ENCODE measurements at regions not wholly inside any gene's neighbourhood (a gene's known extent, or its start where the extent isn't known, plus 50 kb on each side); places are given as distances from the start of the nearest gene placed in this dataset.

- H3K36me3 Mint-ChIP-seq: no peaks in the 10 kb centered on the region
- H3K9me3 Mint-ChIP-seq: no peaks in the 10 kb centered on the region
Observed at GRCh38 chr5:3905521-3905920, 309.9 kb downstream of the IRX1 start.

GRCh38 chr5:3911111-3911510, 315.5 kb downstream of the IRX1 start:
- no peaks in the 10 kb centered on the region for H3K4me1 Mint-ChIP-seq
- no peak overlapping the region for H3K27ac Mint-ChIP-seq
- DNase-seq: no peak
- no peaks in the 10 kb centered on the region for H3K27me3 Mint-ChIP-seq
- H3K36me3 Mint-ChIP-seq: no peaks in the 10 kb centered on the region
- H3K4me3 Mint-ChIP-seq: no peak overlapping the region
- no peaks in the 10 kb centered on the region for H3K9me3 Mint-ChIP-seq

More at GRCh38 chr5:3905521-3905920, 309.9 kb downstream of the IRX1 start:
- no peak overlapping the region for H3K4me3 Mint-ChIP-seq
- H3K27me3 Mint-ChIP-seq: no peaks in the 10 kb centered on the region
- no peaks in the 10 kb centered on the region for H3K4me1 Mint-ChIP-seq
- no peak overlapping the region for H3K27ac Mint-ChIP-seq
- DNase-seq: no peak

- Mint-ChIP-seq H3K4me3 (no peak overlapping the region), H3K4me1 (no peaks in the 10 kb centered on the region), H3K27me3 (no peaks in the 10 kb centered on the region), H3K36me3 (no peaks in the 10 kb centered on the region), H3K27ac (no peak overlapping the region), H3K9me3 (no peaks in the 10 kb centered on the region)
- no peak for DNase-seq
Observed at GRCh38 chr5:3911773-3912172, 316.1 kb downstream of the IRX1 start.

- Mint-ChIP-seq H3K9me3 (peaks cover 2% of the 10 kb centered on the region), H3K27me3 (no peaks in the 10 kb centered on the region), H3K4me3 (no peak overlapping the region), H3K4me1 (no peaks in the 10 kb centered on the region), H3K36me3 (no peaks in the 10 kb centered on the region), H3K27ac (no peak overlapping the region)
- DNase-seq: no peak
Observed at GRCh38 chr5:3912790-3913189, 317.2 kb downstream of the IRX1 start.

DNA sequence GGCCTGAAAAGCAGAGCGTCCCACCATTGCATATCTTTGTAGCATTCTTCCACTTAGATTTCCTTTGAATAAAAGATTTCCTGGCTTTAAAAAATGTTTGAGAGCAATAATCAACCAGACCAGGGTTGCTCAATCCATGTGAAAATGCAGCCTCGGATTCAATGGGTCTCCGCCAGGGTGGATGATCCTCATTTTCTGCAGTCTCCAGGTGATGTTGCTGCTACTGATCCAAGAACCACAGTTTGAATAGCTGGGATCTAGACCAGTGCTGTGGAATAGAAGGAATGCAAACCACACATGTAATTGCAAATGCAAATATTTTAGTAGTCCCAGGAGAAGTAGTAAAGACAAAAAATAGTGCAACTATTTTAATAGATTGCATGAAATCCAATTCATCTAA, 317.6 kb downstream of the IRX1 start:
- Mint-ChIP-seq H3K9me3 (peaks cover 2% of the 10 kb centered on the region), H3K4me3 (no peak overlapping the region), H3K27me3 (no peaks in the 10 kb centered on the region), H3K4me1 (no peaks in the 10 kb centered on the region), H3K36me3 (no peaks in the 10 kb centered on the region), H3K27ac (no peak overlapping the region)
- DNase-seq: no peak

DNA sequence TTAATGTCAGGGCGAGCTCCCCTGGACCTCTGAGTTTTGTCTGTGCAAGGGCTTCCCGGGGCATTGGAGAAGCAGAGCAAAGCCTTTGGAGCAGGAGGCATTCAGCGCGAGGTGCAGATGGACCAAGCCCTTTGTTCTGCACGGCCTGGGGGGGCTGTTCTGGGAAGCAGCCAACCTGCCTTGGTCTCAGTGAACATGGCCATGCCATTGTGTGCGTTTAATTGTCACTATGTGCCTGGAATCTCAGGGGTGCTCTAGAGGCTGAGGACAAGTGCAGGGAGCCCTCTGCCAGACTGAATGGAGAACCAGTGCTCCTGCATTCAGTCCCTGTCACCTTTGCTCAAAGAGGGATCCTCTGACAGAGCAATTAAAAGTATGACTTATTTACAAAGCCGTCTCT, 329.4 kb downstream of the IRX1 start:
- Mint-ChIP-seq H3K27me3 (no peaks in the 10 kb centered on the region), H3K4me3 (no peak overlapping the region), H3K36me3 (no peaks in the 10 kb centered on the region), H3K4me1 (no peaks in the 10 kb centered on the region), H3K27ac (no peak overlapping the region), H3K9me3 (peaks cover 4% of the 10 kb centered on the region)
- DNase-seq: no peak

GRCh38 chr5:3925935-3926334, 330.3 kb downstream of the IRX1 start:
- peaks cover 1% of the 10 kb centered on the region for H3K9me3 Mint-ChIP-seq
- no peak overlapping the region for H3K4me3 Mint-ChIP-seq
- DNase-seq: no peak
- no peak overlapping the region for H3K27ac Mint-ChIP-seq
- H3K4me1 Mint-ChIP-seq: no peaks in the 10 kb centered on the region
- H3K36me3 Mint-ChIP-seq: no peaks in the 10 kb centered on the region
- H3K27me3 Mint-ChIP-seq: no peaks in the 10 kb centered on the region

GRCh38 chr5:3929799-3930198, 334.2 kb downstream of the IRX1 start:
- Mint-ChIP-seq H3K4me3 (no peak overlapping the region), H3K4me1 (no peaks in the 10 kb centered on the region)
- no peak for DNase-seq

DNA sequence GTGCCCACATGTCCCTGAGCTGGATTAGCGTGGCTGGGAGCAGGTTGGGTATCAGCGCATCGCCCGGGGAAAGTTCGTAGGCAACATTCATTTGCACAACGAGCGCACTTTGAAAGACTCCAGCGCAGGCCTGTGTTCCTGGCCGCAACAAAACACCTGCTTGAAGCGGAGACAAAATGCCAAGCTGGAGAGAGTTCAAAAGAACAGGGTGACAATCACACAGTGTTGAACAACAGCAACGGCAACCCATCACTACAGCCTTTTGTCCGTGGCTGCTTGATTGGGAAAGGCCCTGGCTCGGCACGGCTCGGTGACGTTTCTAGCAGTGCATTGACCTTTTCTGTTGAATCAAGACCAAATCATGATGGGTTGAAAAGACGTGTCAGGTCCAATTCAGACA, 336.3 kb downstream of the IRX1 start:
- no peaks in the 10 kb centered on the region for H3K36me3 Mint-ChIP-seq
- H3K9me3 Mint-ChIP-seq: peaks cover 1% of the 10 kb centered on the region
- H3K27ac Mint-ChIP-seq: no peak overlapping the region
- no peaks in the 10 kb centered on the region for H3K27me3 Mint-ChIP-seq
- no peak overlapping the region for H3K4me3 Mint-ChIP-seq
- no peak for DNase-seq
- no peaks in the 10 kb centered on the region for H3K4me1 Mint-ChIP-seq

More at GRCh38 chr5:3929799-3930198, 334.2 kb downstream of the IRX1 start:
- H3K27me3 Mint-ChIP-seq: no peaks in the 10 kb centered on the region
- peaks cover 1% of the 10 kb centered on the region for H3K9me3 Mint-ChIP-seq
- H3K36me3 Mint-ChIP-seq: no peaks in the 10 kb centered on the region
- no peak overlapping the region for H3K27ac Mint-ChIP-seq

DNA sequence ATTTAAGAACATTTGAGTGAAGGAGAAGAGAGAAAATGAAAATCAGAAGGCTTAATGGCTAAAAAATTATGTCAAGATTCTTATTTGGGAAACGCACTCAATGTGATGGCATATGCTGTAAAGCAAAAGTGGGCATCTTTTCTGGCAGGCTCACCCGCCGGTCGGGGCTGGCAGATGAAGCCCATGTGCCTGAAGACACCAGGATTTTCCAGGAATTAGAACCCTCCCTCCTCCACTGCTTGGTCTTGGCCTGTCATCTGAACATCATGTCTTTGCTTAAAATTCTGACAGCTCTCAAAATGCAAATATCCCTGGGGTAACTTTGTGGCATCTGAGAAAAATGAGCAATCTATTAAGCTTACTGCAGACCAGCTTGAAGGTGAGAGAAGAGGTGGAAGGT, 337.9 kb downstream of the IRX1 start:
- Mint-ChIP-seq H3K36me3 (no peaks in the 10 kb centered on the region), H3K9me3 (peaks cover 3% of the 10 kb centered on the region), H3K27me3 (no peaks in the 10 kb centered on the region), H3K4me3 (no peak overlapping the region), H3K27ac (no peak overlapping the region), H3K4me1 (no peaks in the 10 kb centered on the region)
- DNase-seq: no peak

GRCh38 chr5:3933966-3934365, 338.3 kb downstream of the IRX1 start:
- H3K4me3 Mint-ChIP-seq: no peak overlapping the region
- H3K36me3 Mint-ChIP-seq: no peaks in the 10 kb centered on the region
- DNase-seq: no peak
- H3K4me1 Mint-ChIP-seq: no peaks in the 10 kb centered on the region
- H3K27ac Mint-ChIP-seq: no peak overlapping the region
- peaks cover 4% of the 10 kb centered on the region for H3K9me3 Mint-ChIP-seq
- no peaks in the 10 kb centered on the region for H3K27me3 Mint-ChIP-seq

- H3K4me1 Mint-ChIP-seq: no peaks in the 10 kb centered on the region
- no peak for DNase-seq
- H3K9me3 Mint-ChIP-seq: peaks cover 5% of the 10 kb centered on the region
- H3K4me3 Mint-ChIP-seq: no peak overlapping the region
- no peak overlapping the region for H3K27ac Mint-ChIP-seq
- H3K27me3 Mint-ChIP-seq: no peaks in the 10 kb centered on the region
- H3K36me3 Mint-ChIP-seq: no peaks in the 10 kb centered on the region
Observed at GRCh38 chr5:3943859-3944258, 348.2 kb downstream of the IRX1 start.

DNA sequence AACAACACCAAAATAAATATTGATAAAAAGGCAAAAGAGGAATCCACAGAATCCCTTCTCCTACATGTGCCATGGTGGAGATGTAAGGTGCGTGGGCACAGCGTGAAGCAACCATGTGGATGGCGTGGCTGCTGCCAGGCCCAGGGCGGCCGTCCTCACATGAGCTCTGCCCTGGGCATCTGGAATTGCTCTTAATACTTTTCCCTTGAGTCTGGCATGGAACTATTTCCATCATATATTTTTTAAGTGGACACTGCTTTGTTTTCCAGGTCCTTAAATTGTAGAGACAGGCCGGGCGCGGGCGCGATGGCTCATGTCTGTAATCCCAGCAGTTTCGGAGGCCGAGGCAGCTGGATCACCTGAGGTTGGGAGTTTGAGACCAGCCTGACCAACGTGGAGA, 349.3 kb downstream of the IRX1 start:
- peaks cover 2% of the 10 kb centered on the region for H3K9me3 Mint-ChIP-seq
- no peaks in the 10 kb centered on the region for H3K36me3 Mint-ChIP-seq
- H3K4me3 Mint-ChIP-seq: no peak overlapping the region
- no peak overlapping the region for H3K27ac Mint-ChIP-seq
- H3K27me3 Mint-ChIP-seq: no peaks in the 10 kb centered on the region
- DNase-seq: no peak
- no peaks in the 10 kb centered on the region for H3K4me1 Mint-ChIP-seq

- H3K9me3 Mint-ChIP-seq: peaks cover 1% of the 10 kb centered on the region
- H3K27ac Mint-ChIP-seq: no peak overlapping the region
- no peaks in the 10 kb centered on the region for H3K4me1 Mint-ChIP-seq
- no peaks in the 10 kb centered on the region for H3K27me3 Mint-ChIP-seq
- no peak overlapping the region for H3K4me3 Mint-ChIP-seq
- no peak for DNase-seq
- no peaks in the 10 kb centered on the region for H3K36me3 Mint-ChIP-seq
Observed at GRCh38 chr5:3948838-3949237, 353.2 kb downstream of the IRX1 start.

GRCh38 chr5:3954199-3954598, 358.6 kb downstream of the IRX1 start:
- Mint-ChIP-seq H3K4me3 (no peak overlapping the region), H3K27ac (no peak overlapping the region), H3K27me3 (no peaks in the 10 kb centered on the region), H3K4me1 (no peaks in the 10 kb centered on the region), H3K36me3 (no peaks in the 10 kb centered on the region), H3K9me3 (peaks cover 1% of the 10 kb centered on the region)
- no peak for DNase-seq

- Mint-ChIP-seq H3K4me1 (no peaks in the 10 kb centered on the region), H3K9me3 (peaks cover 1% of the 10 kb centered on the region), H3K36me3 (no peaks in the 10 kb centered on the region), H3K27ac (no peak overlapping the region), H3K27me3 (no peaks in the 10 kb centered on the region), H3K4me3 (no peak overlapping the region)
- no peak for DNase-seq
Observed at GRCh38 chr5:3954633-3955032, 359.0 kb downstream of the IRX1 start.

DNA sequence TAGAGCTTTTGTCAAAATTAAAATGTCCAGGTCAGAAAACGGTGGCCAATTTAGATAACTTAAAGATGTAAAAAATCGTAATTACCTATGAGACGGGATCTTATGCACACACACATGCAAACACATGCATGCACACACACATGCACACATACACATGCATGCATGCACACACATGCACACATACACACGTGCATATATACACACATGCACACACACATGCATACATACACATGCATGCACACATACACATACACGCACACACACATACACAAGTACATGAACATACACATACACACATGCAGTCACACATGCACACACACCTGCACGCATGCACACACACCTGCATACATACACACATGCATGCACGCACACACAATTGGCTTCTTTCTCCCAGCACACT, 362.0 kb downstream of the IRX1 start:
- no peak overlapping the region for H3K27ac Mint-ChIP-seq
- no peaks in the 10 kb centered on the region for H3K36me3 Mint-ChIP-seq
- H3K4me3 Mint-ChIP-seq: no peak overlapping the region
- H3K4me1 Mint-ChIP-seq: no peaks in the 10 kb centered on the region
- no peaks in the 10 kb centered on the region for H3K27me3 Mint-ChIP-seq
- no peak for DNase-seq
- no peaks in the 10 kb centered on the region for H3K9me3 Mint-ChIP-seq
